ENCODE measurements at regions not wholly inside any gene's neighbourhood (a gene's known extent, or its start where the extent isn't known, plus 50 kb on each side); places are given as distances from the start of the nearest gene placed in this dataset.

- TF ChIP-seq ISL1 (CRISPR knock-in tag; IDR thresholded peaks at IDR 0.05) (no peak), RARB (CRISPR knock-in tag; IDR thresholded peaks at IDR 0.05) (no peak), ZNF70 (CRISPR knock-in tag; IDR thresholded peaks at IDR 0.05) (no peak), ZFP3 (CRISPR knock-in tag; IDR thresholded peaks at IDR 0.05) (no peak), ARNTL (CRISPR knock-in tag; IDR thresholded peaks at IDR 0.05; ENCODE audit: borderline replicate concordance, low read depth) (no peak), SNAI2 (CRISPR knock-in tag; IDR thresholded peaks at IDR 0.05) (no peak), ZC3H10 (CRISPR knock-in tag; IDR thresholded peaks at IDR 0.05) (no peak), ZNF8 (CRISPR knock-in tag; IDR thresholded peaks at IDR 0.05) (no peak), PATZ1 (CRISPR knock-in tag; IDR thresholded peaks at IDR 0.05; ENCODE audit: borderline replicate concordance) (no peak), TOX (CRISPR knock-in tag; IDR thresholded peaks at IDR 0.05; ENCODE audit: borderline replicate concordance) (no peak), POU6F1 (CRISPR knock-in tag; IDR thresholded peaks at IDR 0.05; ENCODE audit: borderline replicate concordance, low read depth) (no peak)
These were observed 740.5 kb upstream of the SALL3 start for GRCh38 chr18:78239090-78239457.
